K562 (cell line): ENCODE measurements at regions not wholly inside any gene's neighbourhood (a gene's known extent, or its start where the extent isn't known, plus 50 kb on each side); places are given as distances from the start of the nearest gene placed in this dataset.

ENCODE experiments used
- ATAC-seq: fragments of 200-7000 bp; cut with Tn5 transposase; 3 replicates; pipeline ENCODE4 v1.9.1; 2020; ENCODE audit warnings: moderate library complexity
- BruUV-seq: library from RNA; stranded (reverse); fragments of 400-500 nt; replicated peaks from 2 replicates; lab custom pipeline; 2021; lab: Mats Ljungman, UMichigan
- CTCF ChIA-PET: fragments of 300-600 bp; formaldehyde crosslinking; extraction: SDS; loops from one replicate; lab custom pipeline; 2021; ENCODE audit warnings: low intra/inter-chr PET ratio; lab: Yijun Ruan, JAX
- POLR2A ChIA-PET: fragments of 300-600, 350-650 bp; sonication (Branson Sonifier 250); formaldehyde crosslinking; extraction: SDS; loops from one replicate; lab custom pipeline; 2021; ENCODE audit warnings: antibody characterized with exemption, inconsistent platforms; lab: Yijun Ruan, JAX
- DNase-seq, 4 experiments: peaks; one replicate each; pipeline versions ENCODE4 v3.0.0 to v3.0.0-alpha.2; 2011 to 2018; ENCODE audit warnings: low spot score in 3 of 4, mixed read lengths in 3 of 4; ENCODE audit errors: extremely low read depth in 1 of 4
- FAIRE-seq: peaks from 2 replicates; lab custom pipeline; 2011; peaks lifted over from hg19 to GRCh38; lab: Jason Lieb, UNC
- H2AFZ ChIP-seq: 2 replicates; pipeline ENCODE4 v1.6.0; 2011; ENCODE audit warnings: low read depth, low read length, control low read depth, inconsistent platforms
- H3K27ac ChIP-seq: fragments of 200-600 bp; 3 replicates; pipeline ENCODE4 v1.8.0; 2011; ENCODE audit warnings: low read depth, mild to moderate bottlenecking, control low read depth, inconsistent platforms, low read length, moderate library complexity, mixed read lengths; ENCODE audit errors: extremely low read depth
- H3K27me3 ChIP-seq, 2 experiments: fragments of 300-600 bp in 1 of 2; 2 replicates in 1 of 2; 3 replicates in 1 of 2; pipeline versions ENCODE4 v1.6.0 to v1.8.0; 2011; ENCODE audit warnings: inconsistent platforms in 2 of 2, low read length in 2 of 2, mild to moderate bottlenecking in 1 of 2, mixed read lengths in 1 of 2, moderate library complexity in 1 of 2; ENCODE audit not compliant: control insufficient read depth in 2 of 2, insufficient read depth in 2 of 2
- H3K36me3 ChIP-seq: fragments of 300-600 bp; 3 replicates; pipeline ENCODE4 v1.8.0; 2011; ENCODE audit warnings: mild to moderate bottlenecking, low read length, inconsistent platforms; ENCODE audit not compliant: control insufficient read depth, insufficient read depth
- H3K4me1 ChIP-seq, 2 experiments: fragments of 200-600 bp in 1 of 2; replicated peaks in 1 of 2; 2 replicates in 1 of 2; 3 replicates in 1 of 2; pipeline versions ENCODE4 v1.5.1 to v1.8.0; 2011; ENCODE audit warnings: inconsistent platforms in 2 of 2, low read length in 2 of 2, mild to moderate bottlenecking in 1 of 2, mixed read lengths in 1 of 2, moderate library complexity in 1 of 2; ENCODE audit not compliant: control insufficient read depth in 2 of 2, insufficient read depth in 2 of 2
- H3K4me2 ChIP-seq: 2 replicates; pipeline ENCODE4 v1.6.1; 2011; ENCODE audit warnings: low read length, control low read depth, inconsistent platforms, mixed read lengths; ENCODE audit not compliant: insufficient read depth
- H3K4me3 ChIP-seq: fragments of 200-600 bp; sonication (generic), shearing (Covaris generic); 2 replicates; pipeline ENCODE4 v1.5.1; 2016; ENCODE audit warnings: control low read depth, inconsistent platforms
- H3K79me2 ChIP-seq: fragments of 200-600 bp; 3 replicates; pipeline ENCODE4 v1.8.0; 2011; ENCODE audit warnings: low read length, inconsistent platforms; ENCODE audit not compliant: control insufficient read depth, insufficient read depth
- H3K9ac ChIP-seq, 2 experiments: 2 replicates each; pipeline versions ENCODE4 v1.6.0 to v1.6.1; 2011; ENCODE audit warnings: low read depth in 2 of 2, low read length in 2 of 2, control low read depth in 1 of 2, inconsistent platforms in 1 of 2, mild to moderate bottlenecking in 1 of 2, mixed read lengths in 1 of 2; ENCODE audit not compliant: insufficient read depth in 1 of 2
- H3K9me1 ChIP-seq: one replicate; pipeline ENCODE4 v1.6.0; 2011; ENCODE audit warnings: inconsistent platforms, mild to moderate bottlenecking, low read length, moderate library complexity; ENCODE audit not compliant: control insufficient read depth, insufficient read depth
- H3K9me3 ChIP-seq: replicated peaks from 2 replicates; pipeline ENCODE4 v1.5.1; 2011; ENCODE audit warnings: low read depth, low read length, inconsistent platforms; ENCODE audit not compliant: control insufficient read depth, insufficient read depth
- H4K20me1 ChIP-seq: replicated peaks from 2 replicates; pipeline ENCODE4 v1.6.1; 2011; ENCODE audit warnings: low read length, inconsistent platforms, mixed read lengths; ENCODE audit not compliant: control insufficient read depth, insufficient read depth
- E4F1 ChIP-seq: fragments of 250-450 bp; sonication (Bioruptor Pico); IDR thresholded peaks from 2 replicates; pipeline ENCODE4 v1.5.0; 2021; ENCODE audit warnings: mild to moderate bottlenecking, borderline replicate concordance
- NR4A1 ChIP-seq, 2 experiments: fragments of 250-450 bp in 1 of 2; fragments of 450-650 bp in 1 of 2; sonication (Bioruptor Pico) in 1 of 2; IDR thresholded peaks; 2 replicates each; pipeline versions ENCODE4 v1.4.0 to v1.6.1; 2016 to 2020; ENCODE audit warnings: mild to moderate bottlenecking in 2 of 2, missing compliant biosample characterization in 1 of 2, missing genetic modification characterization in 1 of 2, moderate library complexity in 1 of 2
- POLR2H ChIP-seq: IDR thresholded peaks from 2 replicates; pipeline ENCODE4 v1.6.1; 2016; ENCODE audit warnings: missing genetic modification characterization, low read depth, mild to moderate bottlenecking, control low read depth, missing compliant biosample characterization, moderate library complexity
- POLR3G ChIP-seq: IDR thresholded peaks from 2 replicates; pipeline ENCODE4 v1.6.1; 2011; ENCODE audit not compliant: insufficient read length, insufficient replicate concordance; ENCODE audit errors: extremely low read depth
- PURB ChIP-seq: sonication (generic); formaldehyde crosslinking; IDR thresholded peaks from 2 replicates; pipeline ENCODE4 v1.9.0; 2021; ENCODE audit warnings: low read depth, mild to moderate bottlenecking, missing genetic modification reagents
- RFX5 ChIP-seq: IDR thresholded peaks from 2 replicates; pipeline ENCODE4 v1.6.1; 2011; ENCODE audit warnings: low read depth, mild to moderate bottlenecking, improper control_type of control experiment, low read length
- XRCC3 ChIP-seq: fragments of 450-650 bp; IDR thresholded peaks from 2 replicates; pipeline ENCODE4 v1.6.1; 2017; ENCODE audit warnings: mild to moderate bottlenecking, moderate library complexity
- ZNF124 ChIP-seq: sonication (generic); formaldehyde crosslinking; IDR thresholded peaks from 2 replicates; pipeline ENCODE4 v1.8.1; 2022; ENCODE audit warnings: missing genetic modification reagents
- ZNF764 ChIP-seq: fragments of 250-450 bp; sonication (Bioruptor Pico); IDR thresholded peaks from 2 replicates; pipeline ENCODE4 v1.4.0; 2020; ENCODE audit warnings: low read depth, mild to moderate bottlenecking, moderate library complexity
- ZNF830 ChIP-seq: fragments of 250-450 bp; sonication (Bioruptor Pico); IDR thresholded peaks from 2 replicates; pipeline ENCODE4 v1.5.0; 2021; ENCODE audit warnings: mild to moderate bottlenecking
- WGBS: fragments of 100-300 bp; shearing (Covaris generic); methylation state at CpG from one replicate; pipeline ENCODE4 v1.1.6; 2016; ENCODE audit warnings: low coverage, mixed read lengths; ENCODE audit not compliant: insufficient coverage; ENCODE audit errors: missing lambda C conversion rate; 5-methylcytosine and 5-hydroxymethylcytosine counted together
- in situ Hi-C: fragments of 300-500 bp; cut with MboI; formaldehyde crosslinking; loops from 4 replicates; pipeline ENCODE4 v1.15.0; 2018; ENCODE audit warnings: inconsistent platforms, mixed read lengths
- intact Hi-C: fragments of 100-400 bp; cut with micrococcal nuclease; formaldehyde crosslinking; loops from 2 replicates; pipeline ENCODE4 v1.14.2; 2022
- TF ChIP-seq, protein P1 (sequence below): fragments of 450-650 bp; formaldehyde crosslinking; IDR thresholded peaks from 2 replicates; pipeline ENCODE4 v1.4.0; 2020; ENCODE audit warnings: mild to moderate bottlenecking, mixed read lengths

DNA sequence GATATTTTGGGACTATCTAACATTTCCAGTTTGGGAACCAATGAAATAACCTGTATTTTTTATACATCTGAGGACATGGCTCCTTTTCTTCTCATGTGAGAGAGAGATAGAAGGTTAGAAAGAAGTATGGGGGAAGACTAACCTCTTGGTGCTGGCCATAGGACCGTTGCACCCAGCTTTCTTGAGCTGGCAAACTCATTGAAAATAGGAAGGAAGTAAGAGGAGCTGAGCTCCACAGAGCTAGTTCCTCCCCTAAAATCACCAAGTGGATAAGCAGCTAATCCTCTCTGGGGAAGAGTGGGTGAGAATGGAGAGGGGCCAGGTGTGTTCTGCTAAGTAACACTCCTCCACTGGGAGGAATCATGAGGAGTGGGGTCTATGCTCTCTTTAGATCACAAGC, 387.4 kb upstream of the CADM1 start (continued):
- TF ChIP-seq, protein P1, sequence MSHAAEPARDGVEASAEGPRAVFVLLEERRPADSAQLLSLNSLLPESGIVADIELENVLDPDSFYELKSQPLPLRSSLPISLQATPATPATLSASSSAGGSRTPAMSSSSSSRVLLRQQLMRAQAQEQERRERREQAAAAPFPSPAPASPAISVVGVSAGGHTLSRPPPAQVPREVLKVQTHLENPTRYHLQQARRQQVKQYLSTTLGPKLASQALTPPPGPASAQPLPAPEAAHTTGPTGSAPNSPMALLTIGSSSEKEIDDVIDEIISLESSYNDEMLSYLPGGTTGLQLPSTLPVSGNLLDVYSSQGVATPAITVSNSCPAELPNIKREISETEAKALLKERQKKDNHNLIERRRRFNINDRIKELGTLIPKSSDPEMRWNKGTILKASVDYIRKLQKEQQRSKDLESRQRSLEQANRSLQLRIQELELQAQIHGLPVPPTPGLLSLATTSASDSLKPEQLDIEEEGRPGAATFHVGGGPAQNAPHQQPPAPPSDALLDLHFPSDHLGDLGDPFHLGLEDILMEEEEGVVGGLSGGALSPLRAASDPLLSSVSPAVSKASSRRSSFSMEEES (CRISPR knock-in tag): no peak
- TF ChIP-seq NR4A1 (CRISPR knock-in tag; IDR thresholded peaks at IDR 0.05): no peak
- TF ChIP-seq NR4A1 (tag; IDR thresholded peaks at IDR 0.05): no peak

DNA sequence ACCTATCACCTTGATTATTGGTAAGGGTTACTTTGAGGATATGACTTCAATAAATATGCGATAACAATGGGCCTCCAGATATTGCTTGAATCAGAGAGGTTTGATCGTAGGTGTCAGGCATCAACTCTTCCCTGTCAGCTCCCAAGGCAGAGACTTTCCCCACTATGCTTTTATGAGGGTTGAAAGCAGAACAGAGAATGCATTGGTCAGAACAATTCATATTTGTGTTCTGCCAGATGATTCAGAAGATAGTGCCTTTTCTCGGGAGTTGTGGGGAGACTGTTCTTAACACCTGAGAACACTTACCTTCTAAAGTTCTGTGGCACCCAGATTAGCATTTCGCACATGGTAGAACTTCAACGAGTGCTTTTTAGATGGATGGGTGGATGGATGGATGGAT, 386.3 kb upstream of the CADM1 start:
- H3K4me2 ChIP-seq: no peak overlapping the region
- no peak for ATAC-seq
- DNase-seq: no peak
- H3K9me3 ChIP-seq: no peaks in the 10 kb centered on the region
- H3K27me3 ChIP-seq: no peaks in the 10 kb centered on the region
- BruUV-seq: no TSS peak
- H3K36me3 ChIP-seq: no peaks in the 10 kb centered on the region
- no peak overlapping the region for H3K4me3 ChIP-seq
- TF ChIP-seq PURB (CRISPR knock-in tag) (no peak), ZNF830 (CRISPR knock-in tag) (no peak), E4F1 (CRISPR knock-in tag) (no peak), POLR2H (no peak), XRCC3 (no peak), ZNF124 (CRISPR knock-in tag) (no peak), POLR3G (no peak), ZNF764 (CRISPR knock-in tag) (no peak), RFX5 (no peak)
- no peak for FAIRE-seq
- no peak overlapping the region for H3K27ac ChIP-seq
- no peak overlapping the region for H2AFZ ChIP-seq
- no peaks in the 10 kb centered on the region for H3K79me2 ChIP-seq
- POLR2A ChIA-PET: no interaction called here
- CTCF ChIA-PET: no interaction called here
- no peaks in the 10 kb centered on the region for H3K9me1 ChIP-seq
- intact Hi-C loops: no loop called here
- H4K20me1 ChIP-seq: no peaks in the 10 kb centered on the region
- whole genome bisulfite sequencing: 1% methylated on average over 5 of the region's 5 CpGs
- in situ Hi-C loops: no loop called here
- no peak overlapping the region for H3K9ac ChIP-seq
- H3K4me1 ChIP-seq: no peaks in the 10 kb centered on the region
